HG02884 (cell line): ENCODE measurements at regions not wholly inside any gene's neighbourhood (a gene's known extent, or its start where the extent isn't known, plus 50 kb on each side); places are given as distances from the start of the nearest gene placed in this dataset.
"Not testable (repeated sequence)": the region's sequence is repeated elsewhere in the genome, so short reads cannot be mapped to it uniquely, and the experiment has no call there.

ENCODE experiments used
- ATAC-seq: cut with Tn5 transposase; IDR thresholded peaks from one replicate; pipeline ENCODE4 v1.9.1; 2021; ENCODE audit warnings: mild to moderate bottlenecking, moderate library complexity; ENCODE audit not compliant: unreplicated experiment

DNA sequence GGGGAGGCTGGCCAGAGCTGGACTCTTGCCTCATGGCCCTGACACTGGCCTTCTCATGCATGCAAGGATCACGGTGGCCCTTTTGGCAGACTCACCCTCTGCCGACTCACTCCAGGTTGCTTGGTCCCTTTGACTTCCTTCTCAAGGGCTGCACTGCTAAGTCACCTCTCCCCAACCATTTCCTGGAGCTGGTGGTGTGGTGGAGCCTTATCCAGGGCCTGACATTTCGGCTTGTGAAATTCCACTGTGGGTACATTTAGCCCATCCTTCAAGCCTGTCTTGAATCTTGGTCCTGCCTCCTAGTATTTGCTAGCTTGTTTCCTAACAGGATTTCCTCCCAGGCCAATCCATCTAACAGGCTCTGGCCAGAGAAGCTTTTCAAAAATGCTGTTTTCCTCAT is 52.6 kb upstream of the JUN start:
- ATAC-seq, result no peak

DNA sequence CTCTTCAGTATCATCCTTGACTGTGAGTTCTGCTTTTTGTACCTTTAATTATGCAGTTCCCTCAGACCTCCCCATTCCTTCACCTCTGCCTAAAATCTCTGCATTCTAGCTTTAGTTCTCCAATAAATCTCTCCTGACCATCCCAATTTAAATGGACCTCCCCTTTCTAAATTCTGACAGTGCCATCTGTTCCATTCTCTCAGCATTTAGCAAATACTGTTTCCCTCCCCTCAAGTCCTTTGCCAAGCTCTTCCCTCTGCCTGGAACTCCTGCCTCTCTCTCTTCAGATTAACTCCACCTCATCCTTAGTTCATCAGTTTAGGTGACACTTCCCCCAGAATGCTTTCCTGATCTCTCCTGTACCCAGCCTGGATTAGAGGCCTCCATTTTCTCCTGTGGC is 54.0 kb upstream of the JUN start:
- no peak for ATAC-seq

DNA sequence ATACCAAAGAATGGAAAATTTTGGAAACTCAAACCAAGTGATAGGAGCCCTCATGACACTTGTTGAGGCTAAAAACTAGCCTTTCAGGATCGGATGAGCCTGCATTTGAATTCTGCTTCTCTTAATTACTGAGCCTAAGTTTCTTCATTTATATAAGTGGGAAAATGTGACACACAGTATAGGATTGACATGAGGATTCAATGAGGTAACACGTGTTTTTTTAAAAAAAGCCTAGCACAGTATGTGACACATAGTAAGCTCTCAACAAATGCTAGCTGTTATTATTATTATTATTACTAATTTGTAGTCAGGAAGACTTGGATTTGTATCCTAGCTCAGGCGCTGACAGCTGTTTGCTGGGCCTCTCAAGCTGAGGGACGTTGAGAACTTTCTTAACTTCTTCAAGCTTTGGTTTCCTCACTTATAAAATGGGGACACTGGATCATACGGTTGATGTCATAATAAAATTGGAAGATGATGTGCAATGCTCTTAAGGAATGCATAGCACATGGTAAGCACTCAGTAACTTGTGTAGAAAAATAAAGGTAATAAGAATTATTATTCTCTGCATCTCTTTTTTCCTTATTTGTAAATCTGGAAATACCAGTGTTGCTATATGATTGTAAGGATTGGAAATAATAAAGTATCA is 55.4 kb upstream of the JUN start:
- ATAC-seq, result no peak

GRCh38 chr1:58839846-58840835 is 56.3 kb upstream of the JUN start:
- no peak for ATAC-seq

DNA sequence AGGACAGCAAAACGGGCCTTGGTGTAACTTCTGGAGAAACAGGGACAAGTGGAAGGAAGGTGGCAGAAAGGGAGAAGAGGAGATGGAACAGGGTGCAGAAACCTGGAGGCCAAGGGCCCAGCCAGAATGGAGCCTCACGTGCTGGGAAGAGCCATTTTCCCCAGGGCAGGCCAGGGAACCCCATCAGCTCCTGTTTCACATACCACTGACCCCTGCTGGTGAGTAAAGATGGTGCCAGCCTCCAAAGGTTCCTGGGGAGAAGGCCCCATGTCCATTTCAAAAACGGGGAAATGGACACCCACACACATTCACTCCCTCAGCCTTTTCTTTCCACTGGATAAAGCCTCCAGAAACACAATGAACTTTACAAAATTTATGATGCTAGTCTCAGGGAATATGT is 57.6 kb upstream of the JUN start:
- ATAC-seq, result no peak

DNA sequence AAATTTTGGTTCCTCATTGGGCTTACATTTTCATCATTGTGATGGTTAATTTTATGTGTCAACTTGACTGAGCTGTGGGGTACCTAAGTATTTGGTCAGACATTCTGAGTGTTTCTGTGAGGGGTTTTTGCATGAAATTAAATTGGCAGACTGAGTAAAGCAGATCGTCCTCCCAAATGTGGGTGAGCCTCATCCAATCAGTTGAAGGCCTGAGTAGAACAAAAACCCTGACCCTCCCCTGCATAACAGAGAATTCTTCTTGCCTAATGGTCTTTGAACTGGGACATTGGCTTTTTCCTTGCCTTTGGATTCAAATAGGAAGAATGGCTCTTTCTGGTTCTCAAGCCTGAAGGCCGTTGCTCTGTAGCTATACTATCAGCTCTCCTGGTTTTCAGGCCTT is 59.1 kb upstream of the JUN start:
- no peak for ATAC-seq

DNA sequence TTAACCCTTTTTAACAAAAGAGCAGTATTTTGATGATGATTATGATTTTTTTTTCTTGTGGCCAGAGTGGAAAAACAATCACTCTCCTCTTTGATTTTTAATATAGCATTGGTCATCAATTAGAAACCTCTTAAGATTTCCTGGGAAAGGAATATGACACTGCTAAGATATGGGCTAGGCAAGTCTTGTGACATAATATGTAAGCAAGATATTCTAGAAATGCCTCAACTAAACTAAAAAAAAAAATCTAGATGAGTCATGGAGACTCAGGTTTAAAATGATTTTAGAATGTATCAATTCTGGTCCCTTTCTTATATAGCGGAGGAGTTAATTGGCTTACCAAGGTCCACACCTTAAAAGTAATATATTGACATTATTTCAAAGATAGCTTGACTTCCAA is 60.3 kb upstream of the JUN start:
- ATAC-seq, result no peak

DNA sequence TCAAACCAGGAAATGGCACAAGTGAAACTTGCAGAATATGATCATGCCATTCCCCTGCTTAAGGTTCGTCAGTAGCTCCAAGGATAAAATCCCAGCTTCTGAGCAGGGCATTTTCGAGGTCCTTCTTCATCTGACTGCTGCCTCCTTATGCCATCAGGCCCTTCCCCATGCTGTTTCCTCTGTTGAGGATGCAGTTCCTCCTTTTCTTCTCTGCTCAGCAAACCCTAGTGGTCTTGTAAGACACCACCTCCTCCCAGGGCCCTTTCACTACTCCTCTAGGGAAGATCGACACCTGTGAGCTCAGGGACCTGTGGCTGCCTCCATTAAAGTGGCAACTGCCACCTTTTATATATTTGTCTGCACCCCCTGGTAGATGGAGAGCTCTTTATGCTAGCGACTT is 62.1 kb upstream of the JUN start:
- ATAC-seq, result no peak

GRCh38 chr1:58848818-58849411 is 65.1 kb upstream of the JUN start:
- ATAC-seq, result no peak

DNA sequence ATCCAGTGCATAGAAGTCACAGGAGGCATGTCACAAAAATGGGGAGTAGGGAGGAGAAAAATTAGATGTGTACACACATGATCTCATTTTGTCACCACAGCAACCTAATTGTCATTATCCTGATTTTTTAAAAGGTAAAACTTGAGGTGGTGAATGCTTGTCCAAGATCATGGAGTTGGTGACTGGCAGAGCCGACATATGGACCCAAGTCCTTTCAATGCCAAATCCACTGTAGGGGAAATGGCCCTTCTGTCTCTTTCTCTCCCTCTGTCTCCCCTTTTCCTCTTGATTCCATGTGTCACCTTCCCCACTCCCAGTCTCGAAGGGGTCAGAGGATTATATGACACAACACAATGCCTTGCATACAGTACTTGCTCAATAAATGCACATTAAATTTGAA is 65.7 kb upstream of the JUN start:
- ATAC-seq, result no peak

DNA sequence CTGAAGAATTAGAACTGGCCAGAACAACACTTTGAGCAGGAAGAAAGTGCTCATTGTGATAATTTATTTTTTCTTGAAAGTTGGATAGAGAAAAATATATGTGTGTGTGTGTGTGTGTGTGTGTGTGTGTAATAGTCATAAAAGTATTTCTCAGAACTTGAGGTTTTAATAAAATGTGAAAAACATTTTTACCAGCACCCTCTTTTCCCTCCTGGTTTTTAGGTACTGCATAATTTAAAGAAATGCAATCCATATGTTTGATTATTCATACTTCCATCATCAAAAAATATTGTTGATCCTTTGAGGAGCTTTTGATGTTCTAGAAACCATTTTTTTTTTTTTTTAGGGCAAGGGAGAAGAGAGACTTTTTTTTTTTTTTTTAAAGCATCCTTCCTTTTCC is 66.8 kb upstream of the JUN start:
- no peak for ATAC-seq

- ATAC-seq, result no peak
These were observed 69.1 kb upstream of the JUN start for GRCh38 chr1:58852731-58853485.

- ATAC-seq, result no peak
These were observed 70.7 kb upstream of the JUN start for GRCh38 chr1:58854576-58854975.

GRCh38 chr1:58855274-58856165 is 71.7 kb upstream of the JUN start:
- ATAC-seq, result no peak

DNA sequence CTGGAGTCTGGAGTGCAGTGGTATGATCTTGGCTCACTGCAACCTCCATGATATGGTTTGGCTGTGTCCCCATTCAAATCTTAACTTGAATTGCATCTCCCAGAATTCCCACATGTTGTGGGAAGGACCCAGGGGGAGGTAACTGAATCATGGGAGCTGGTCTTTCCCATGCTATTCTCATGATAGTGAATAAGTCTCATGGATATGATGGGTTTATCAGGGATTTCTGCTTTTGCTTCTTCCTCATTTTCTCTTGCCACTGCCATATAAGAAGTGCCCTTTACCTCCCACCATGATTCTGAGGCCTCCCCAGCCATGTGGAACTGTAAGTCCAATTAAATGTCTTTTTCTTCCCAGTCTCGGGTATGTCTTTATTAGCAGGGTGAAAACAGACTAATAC is 72.4 kb upstream of the JUN start:
- ATAC-seq, result not testable (repeated sequence)

DNA sequence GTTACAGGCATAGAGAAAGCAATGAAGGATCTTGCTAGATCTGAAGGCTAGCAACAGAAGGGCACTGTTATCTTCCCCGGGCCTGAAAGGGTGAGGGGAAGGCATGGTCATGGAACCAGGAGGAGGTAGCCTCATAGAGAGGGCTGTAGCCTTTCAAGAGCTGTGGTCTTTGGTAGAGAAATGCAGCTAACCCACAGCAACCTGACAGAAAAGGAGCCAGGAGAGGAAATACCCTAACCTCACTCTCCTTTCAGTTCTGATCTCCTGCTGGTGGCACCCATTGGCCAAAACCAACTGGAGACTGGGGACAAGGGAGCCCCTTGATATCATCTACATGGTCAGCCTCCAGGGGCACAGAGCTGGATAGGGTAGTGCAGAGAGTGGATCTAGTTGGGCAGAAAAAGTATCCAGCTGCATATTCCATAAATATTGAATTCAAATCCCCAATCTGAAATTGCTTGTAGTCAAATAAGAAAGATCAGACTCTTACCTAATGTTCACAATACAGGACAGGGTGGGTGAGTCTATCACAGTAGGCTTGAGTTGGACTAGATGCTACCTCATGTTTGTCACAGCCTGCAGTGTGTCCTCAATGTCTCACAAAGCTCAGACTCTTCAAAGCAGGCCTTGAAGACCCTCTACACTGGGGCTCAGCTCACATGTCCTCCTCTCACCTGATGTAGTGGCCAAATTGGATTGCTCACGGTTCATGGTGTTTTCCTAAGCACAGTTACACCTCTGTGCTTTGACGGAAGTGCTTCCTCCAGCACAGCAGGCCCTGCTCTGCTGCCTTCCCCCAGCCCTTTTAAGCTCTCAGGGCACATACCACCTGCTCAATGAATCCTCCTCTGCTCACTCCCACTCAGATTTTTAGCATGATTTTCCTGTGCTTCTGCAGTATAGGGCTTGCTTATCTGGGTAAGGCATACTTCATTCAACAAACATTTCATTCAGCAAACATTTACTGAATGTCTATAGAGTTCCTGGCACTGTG is 74.1 kb upstream of the JUN start:
- peak; percentile 68 for ATAC-seq

GRCh38 chr1:58859769-58860485 is 76.1 kb upstream of the JUN start:
- no peak for ATAC-seq

DNA sequence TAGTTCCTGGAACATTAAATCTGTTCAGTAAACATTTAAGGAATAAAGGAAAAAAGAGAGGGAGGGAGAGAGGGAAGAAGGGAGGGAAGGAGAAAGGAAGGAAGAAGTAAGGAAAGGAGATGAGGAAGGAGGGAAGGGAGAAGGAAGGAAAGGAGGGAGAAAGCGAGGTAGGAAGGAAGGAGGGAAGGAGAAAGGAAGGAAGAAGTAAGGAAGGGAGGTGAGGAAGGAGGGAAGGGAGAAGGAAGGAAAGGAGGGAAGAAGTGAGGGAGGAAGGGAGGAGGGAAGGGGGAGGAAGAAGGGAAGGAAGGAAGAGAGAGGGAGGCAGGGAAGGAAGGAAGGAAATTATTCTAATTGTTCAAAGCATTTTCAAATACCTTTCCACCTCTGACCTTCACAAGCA is 77.2 kb upstream of the JUN start:
- no peak for ATAC-seq
